HFFc6 (cell line): ENCODE measurements at regions not wholly inside any gene's neighbourhood (a gene's known extent, or its start where the extent isn't known, plus 50 kb on each side); places are given as distances from the start of the nearest gene placed in this dataset.
"Not testable (repeated sequence)": the region's sequence is repeated elsewhere in the genome, so short reads cannot be mapped to it uniquely, and the experiment has no call there.

Experiments
- DNase-seq: peaks from one replicate; pipeline ENCODE4 v3.0.0-alpha.2; 2018
- H3K27ac Mint-ChIP-seq: 2 replicates; pipeline ENCODE4 v1.8.0; 2020; ENCODE audit warnings: mild to moderate bottlenecking, mixed read lengths
- H3K27me3 Mint-ChIP-seq: 2 replicates; pipeline ENCODE4 v1.8.0; 2021; ENCODE audit warnings: mild to moderate bottlenecking, moderate library complexity, mixed read lengths; ENCODE audit not compliant: insufficient read depth
- H3K36me3 Mint-ChIP-seq: 2 replicates; pipeline ENCODE4 v1.8.0; 2021; ENCODE audit warnings: low read depth, mixed read lengths
- H3K4me1 Mint-ChIP-seq: 2 replicates; pipeline ENCODE4 v1.8.0; 2020; ENCODE audit warnings: low read depth, mixed read lengths
- H3K4me3 Mint-ChIP-seq: 2 replicates; pipeline ENCODE4 v1.8.0; 2020; ENCODE audit warnings: mild to moderate bottlenecking, moderate library complexity, mixed read lengths
- H3K9me3 Mint-ChIP-seq: 2 replicates; pipeline ENCODE4 v1.8.0; 2020; ENCODE audit warnings: mild to moderate bottlenecking, mixed read lengths
- TF ChIP-seq, protein P1 (sequence below): fragments of 200-600 bp; sonication (generic); IDR thresholded peaks from 2 replicates; pipeline ENCODE4 v1.5.0; 2021; ENCODE audit warnings: antibody characterized with exemption, mild to moderate bottlenecking

DNA sequence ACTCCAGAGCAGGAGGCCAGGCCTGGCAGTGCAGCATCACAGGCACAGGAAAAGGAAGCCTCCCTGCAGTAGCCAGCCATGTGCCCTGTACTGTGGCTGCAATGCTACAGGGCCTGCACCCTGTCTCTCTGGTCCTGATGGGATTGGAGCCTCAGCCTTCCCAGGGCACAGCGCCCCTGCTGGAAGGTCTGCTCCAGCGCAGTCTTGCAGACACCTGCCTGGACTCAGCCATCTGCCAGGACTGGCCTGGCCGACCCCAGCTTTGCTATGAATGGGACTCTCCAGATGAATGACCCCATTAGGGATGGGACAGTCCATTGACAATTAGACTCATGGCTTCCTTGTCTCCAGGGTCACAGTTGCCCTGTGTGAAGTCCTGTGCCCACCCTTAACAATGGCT lies 251.6 kb downstream of the ERMARD start:
- Mint-ChIP-seq H3K36me3 (peaks cover 6% of the 10 kb centered on the region; the same call in 1 of the 2 replicates), H3K4me1 (no peaks in the 10 kb centered on the region), H3K27ac (no peak overlapping the region), H3K4me3 (no peak overlapping the region), H3K9me3 (peaks cover 61% of the 10 kb centered on the region), H3K27me3 (no peaks in the 10 kb centered on the region; the same call in 1 of the 2 replicates)
- DNase-seq: no peak
- TF ChIP-seq, protein P1, sequence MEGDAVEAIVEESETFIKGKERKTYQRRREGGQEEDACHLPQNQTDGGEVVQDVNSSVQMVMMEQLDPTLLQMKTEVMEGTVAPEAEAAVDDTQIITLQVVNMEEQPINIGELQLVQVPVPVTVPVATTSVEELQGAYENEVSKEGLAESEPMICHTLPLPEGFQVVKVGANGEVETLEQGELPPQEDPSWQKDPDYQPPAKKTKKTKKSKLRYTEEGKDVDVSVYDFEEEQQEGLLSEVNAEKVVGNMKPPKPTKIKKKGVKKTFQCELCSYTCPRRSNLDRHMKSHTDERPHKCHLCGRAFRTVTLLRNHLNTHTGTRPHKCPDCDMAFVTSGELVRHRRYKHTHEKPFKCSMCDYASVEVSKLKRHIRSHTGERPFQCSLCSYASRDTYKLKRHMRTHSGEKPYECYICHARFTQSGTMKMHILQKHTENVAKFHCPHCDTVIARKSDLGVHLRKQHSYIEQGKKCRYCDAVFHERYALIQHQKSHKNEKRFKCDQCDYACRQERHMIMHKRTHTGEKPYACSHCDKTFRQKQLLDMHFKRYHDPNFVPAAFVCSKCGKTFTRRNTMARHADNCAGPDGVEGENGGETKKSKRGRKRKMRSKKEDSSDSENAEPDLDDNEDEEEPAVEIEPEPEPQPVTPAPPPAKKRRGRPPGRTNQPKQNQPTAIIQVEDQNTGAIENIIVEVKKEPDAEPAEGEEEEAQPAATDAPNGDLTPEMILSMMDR: peak; percentile 33; the same call in 1 of the 2 replicates

DNA sequence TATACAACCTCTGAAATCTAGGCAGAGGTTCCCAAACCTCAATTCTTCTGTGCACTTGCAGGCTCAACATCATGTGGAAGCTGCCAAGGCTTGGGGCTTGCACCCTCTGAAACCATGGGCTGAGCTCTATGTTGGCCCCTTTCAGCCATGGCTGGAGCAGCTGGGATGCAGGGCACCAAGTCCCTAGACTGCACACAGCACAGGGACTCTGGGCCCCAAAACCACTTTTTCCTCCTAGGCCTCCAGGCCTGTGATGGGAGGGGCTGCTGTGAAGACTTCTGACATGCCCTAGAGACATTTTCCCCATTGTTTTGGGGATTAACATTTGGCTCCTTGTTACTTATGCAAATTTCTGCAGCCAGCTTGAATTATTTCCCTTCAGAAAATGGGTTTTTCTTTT lies 250.4 kb downstream of the ERMARD start:
- H3K36me3 Mint-ChIP-seq, H3K27ac Mint-ChIP-seq, H3K27me3 Mint-ChIP-seq, H3K4me1 Mint-ChIP-seq, H3K4me3 Mint-ChIP-seq, DNase-seq: not testable (repeated sequence)
- peaks cover 62% of the 10 kb centered on the region for H3K9me3 Mint-ChIP-seq

DNA sequence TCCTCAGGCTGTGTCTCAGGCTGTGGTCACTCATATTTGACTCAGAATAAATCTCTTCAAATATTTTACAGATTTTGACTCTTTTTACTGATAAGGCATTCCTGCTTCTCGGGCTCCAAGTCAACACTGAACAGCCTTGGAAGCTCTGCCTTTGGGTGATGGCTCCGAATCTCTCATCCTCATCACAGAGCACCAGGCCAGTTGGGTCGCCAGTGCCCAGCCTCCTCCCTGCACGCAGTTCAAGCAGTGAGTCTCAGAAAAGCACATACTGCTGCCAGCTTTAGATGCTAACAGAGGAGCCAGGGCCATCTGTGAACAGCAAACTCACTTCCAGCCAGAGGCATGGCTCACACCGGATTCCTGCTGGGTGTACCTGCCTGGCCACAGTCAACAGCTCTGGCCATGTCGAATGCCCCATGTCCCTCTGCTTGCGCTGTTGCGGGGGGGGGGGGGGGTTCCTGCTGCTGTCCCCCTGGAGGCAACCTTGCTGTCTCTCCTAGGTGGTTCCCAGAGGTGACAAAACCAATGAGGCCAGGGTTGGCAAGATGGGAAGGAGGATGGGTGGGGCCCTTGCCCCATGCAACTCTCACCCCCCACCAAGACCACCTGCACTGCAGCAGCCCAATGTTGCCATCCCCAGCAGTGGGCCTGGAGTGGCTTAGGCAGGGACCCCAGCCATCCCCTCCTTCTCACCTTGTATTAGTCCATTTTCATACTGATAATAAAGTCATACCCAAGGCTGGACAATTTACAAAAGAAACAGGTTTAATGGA lies 248.8 kb downstream of the ERMARD start:
- no peak for DNase-seq
- Mint-ChIP-seq H3K27me3 (no peaks in the 10 kb centered on the region; the same call in 1 of the 2 replicates), H3K27ac (no peak overlapping the region), H3K9me3 (peaks cover 61% of the 10 kb centered on the region), H3K4me3 (no peak overlapping the region), H3K36me3 (peaks cover 6% of the 10 kb centered on the region; the same call in 1 of the 2 replicates), H3K4me1 (no peaks in the 10 kb centered on the region)
- TF ChIP-seq, protein P1: no peak

DNA sequence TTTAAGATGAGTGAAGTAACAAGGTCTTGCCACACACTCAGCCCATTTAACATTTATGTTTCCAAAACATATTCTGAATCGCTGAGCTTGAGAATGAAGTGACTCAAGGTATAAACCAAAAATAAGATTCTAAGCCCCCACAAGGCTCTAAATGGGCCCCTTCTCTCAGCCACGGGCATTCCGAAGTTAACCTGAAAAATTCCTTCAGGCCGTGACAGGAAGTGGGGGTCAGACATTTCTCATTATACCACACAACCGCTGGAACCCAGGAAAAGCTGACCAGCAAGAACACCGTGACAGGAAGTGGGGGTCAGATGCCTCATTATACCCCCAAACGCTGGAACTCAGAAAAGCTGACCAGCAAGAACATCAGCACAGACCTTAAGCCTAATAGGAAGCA lies 247.9 kb downstream of the ERMARD start:
- no peak for DNase-seq
- no peak overlapping the region for H3K27ac Mint-ChIP-seq
- TF ChIP-seq, protein P1: no peak
- H3K9me3 Mint-ChIP-seq: peaks cover 62% of the 10 kb centered on the region
- no peaks in the 10 kb centered on the region for H3K4me1 Mint-ChIP-seq
- H3K36me3 Mint-ChIP-seq: peaks cover 6% of the 10 kb centered on the region; the same call in 1 of the 2 replicates
- H3K27me3 Mint-ChIP-seq: no peaks in the 10 kb centered on the region; the same call in 1 of the 2 replicates
- H3K4me3 Mint-ChIP-seq: no peak overlapping the region

DNA sequence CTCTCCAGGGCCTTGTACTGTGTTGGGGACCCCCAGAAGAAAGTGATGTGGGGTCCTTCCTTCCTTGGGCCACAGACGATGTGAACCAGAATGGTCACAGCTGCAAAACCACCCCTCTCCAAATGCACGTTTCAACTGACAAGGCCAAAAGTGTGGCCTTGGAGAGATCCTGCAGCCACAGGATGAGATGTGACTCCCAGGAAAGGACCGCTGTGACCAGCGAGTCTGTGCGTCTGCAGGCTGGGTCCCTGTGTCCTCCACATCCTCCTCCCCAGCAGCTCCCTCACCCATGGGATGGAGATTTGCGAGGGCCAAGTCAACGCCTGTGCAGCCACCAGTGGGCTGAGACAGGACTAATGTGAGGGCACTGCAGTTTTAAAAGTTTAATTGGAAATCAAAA lies 247.0 kb downstream of the ERMARD start:
- H3K4me3 Mint-ChIP-seq: no peak overlapping the region
- H3K4me1 Mint-ChIP-seq: no peaks in the 10 kb centered on the region
- DNase-seq: no peak
- peaks cover 60% of the 10 kb centered on the region for H3K9me3 Mint-ChIP-seq
- peaks cover 6% of the 10 kb centered on the region; the same call in 1 of the 2 replicates for H3K36me3 Mint-ChIP-seq
- H3K27me3 Mint-ChIP-seq: no peaks in the 10 kb centered on the region; the same call in none of the 2 replicates
- H3K27ac Mint-ChIP-seq: no peak overlapping the region
- TF ChIP-seq, protein P1: no peak

DNA sequence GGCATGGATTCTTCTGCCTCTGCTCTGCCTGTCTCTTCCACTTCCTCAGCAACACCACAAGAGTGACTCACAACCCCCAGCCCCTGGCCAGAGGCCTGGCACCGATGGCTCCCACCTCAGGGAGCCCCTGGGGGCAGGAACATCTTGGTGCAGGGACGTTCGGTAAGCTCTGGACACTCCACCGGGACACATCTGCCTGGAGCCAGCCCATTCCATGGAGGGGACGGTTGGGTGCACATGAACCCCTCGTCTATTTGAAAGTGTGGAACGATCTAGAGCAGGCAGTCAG lies 246.5 kb downstream of the ERMARD start:
- TF ChIP-seq, protein P1: no peak
- H3K4me3 Mint-ChIP-seq: no peak overlapping the region
- H3K9me3 Mint-ChIP-seq: peaks cover 59% of the 10 kb centered on the region

More for the DNA sequence above, 246.5 kb downstream of the ERMARD start:
- Mint-ChIP-seq H3K27me3 (no peaks in the 10 kb centered on the region; the same call in none of the 2 replicates), H3K27ac (no peak overlapping the region), H3K4me1 (no peaks in the 10 kb centered on the region), H3K36me3 (peaks cover 6% of the 10 kb centered on the region; the same call in 1 of the 2 replicates)
- no peak for DNase-seq
